Lower lobe of right lung (tissue), 2 donors: ENCODE measurements at regions not wholly inside any gene's neighbourhood (a gene's known extent, or its start where the extent isn't known, plus 50 kb on each side); places are given as distances from the start of the nearest gene placed in this dataset.

Experiments used
- ATAC-seq, 2 donors: fragments of 200-7000 bp; cut with Tn5 transposase; one replicate each; pipeline ENCODE4 v1.9.1; 2020 to 2022; ENCODE audit warnings: mild to moderate bottlenecking in 2 of 2, moderate library complexity in 2 of 2
- DNase-seq: peaks from one replicate; pipeline ENCODE4 v3.0.0-alpha.2; 2020
- H3K27ac ChIP-seq: fragments of 200-600 bp; one replicate; pipeline ENCODE4 v1.8.0; 2022
- H3K27me3 ChIP-seq: fragments of 200-600 bp; one replicate; pipeline ENCODE4 v1.8.0; 2022; ENCODE audit warnings: low read depth
- H3K36me3 ChIP-seq: fragments of 200-600 bp; one replicate; pipeline ENCODE4 v1.8.0; 2022; ENCODE audit warnings: mild to moderate bottlenecking
- H3K4me1 ChIP-seq: fragments of 200-600 bp; one replicate; pipeline ENCODE4 v1.8.0; 2022
- H3K4me3 ChIP-seq: fragments of 200-600 bp; one replicate; pipeline ENCODE4 v1.8.0; 2022; ENCODE audit warnings: mild to moderate bottlenecking
- H3K9me3 ChIP-seq: fragments of 200-600 bp; one replicate; pipeline ENCODE4 v1.8.0; 2022
- CTCF ChIP-seq: fragments of 200-600 bp; IDR thresholded peaks from one replicate; pipeline ENCODE4 v1.8.0; 2022; ENCODE audit warnings: antibody characterized with exemption, mild to moderate bottlenecking
- intact Hi-C: fragments of 100-400 bp; cut with DNase I; formaldehyde crosslinking; loops from one replicate; pipeline ENCODE4 v1.11.0; 2022
- donor health status: DM: no; HTN: yes; CAD: no; lungs with severe emphysema.

GRCh38 chr4:128483041-128483440, 195.4 kb upstream of the PGRMC2 start:
- Histone ChIP-seq H3K36me3 (no peaks in the 10 kb centered on the region), H3K27me3 (no peaks in the 10 kb centered on the region), H3K4me3 (no peak overlapping the region), H3K27ac (no peak overlapping the region), H3K9me3 (no peaks in the 10 kb centered on the region), H3K4me1 (peaks cover 4% of the 10 kb centered on the region)
- ATAC-seq (no peak), DNase-seq (no peak)
- TF ChIP-seq CTCF, result no peak
- intact Hi-C loops, result no loop called here

GRCh38 chr4:128481752-128482480, 194.3 kb upstream of the PGRMC2 start:
- intact Hi-C loops, result no loop called here
- H3K27me3 ChIP-seq, result no peaks in the 10 kb centered on the region
- no peak for TF ChIP-seq CTCF
- no peak for ATAC-seq
- H3K4me3 ChIP-seq, result no peak overlapping the region
- no peaks in the 10 kb centered on the region for H3K36me3 ChIP-seq
- H3K9me3 ChIP-seq, result no peaks in the 10 kb centered on the region
- no peak for DNase-seq
- peaks cover 10% of the 10 kb centered on the region for H3K4me1 ChIP-seq
- no peak overlapping the region for H3K27ac ChIP-seq

GRCh38 chr4:128480945-128481344, 193.3 kb upstream of the PGRMC2 start:
- Histone ChIP-seq H3K4me1 (peaks cover 10% of the 10 kb centered on the region), H3K27ac (no peak overlapping the region), H3K27me3 (no peaks in the 10 kb centered on the region), H3K9me3 (no peaks in the 10 kb centered on the region), H3K4me3 (no peak overlapping the region), H3K36me3 (no peaks in the 10 kb centered on the region)
- no peak for TF ChIP-seq CTCF
- ATAC-seq, result no peak
- DNase-seq, result no peak
- intact Hi-C loops, result no loop called here

GRCh38 chr4:128477540-128477939, 189.9 kb upstream of the PGRMC2 start:
- Histone ChIP-seq H3K4me1 (peaks cover 10% of the 10 kb centered on the region), H3K9me3 (no peaks in the 10 kb centered on the region), H3K27ac (no peak overlapping the region), H3K27me3 (no peaks in the 10 kb centered on the region), H3K36me3 (no peaks in the 10 kb centered on the region), H3K4me3 (no peak overlapping the region)
- intact Hi-C loops, result no loop called here
- no peak for TF ChIP-seq CTCF
- ATAC-seq (peak in 1 of 2 donors; percentile 35), DNase-seq (no peak)

GRCh38 chr4:128475597-128475996, 188.0 kb upstream of the PGRMC2 start:
- ATAC-seq (peak in 1 of 2 donors; percentile 4), DNase-seq (no peak)
- intact Hi-C loops, result no loop called here
- TF ChIP-seq CTCF, result no peak
- Histone ChIP-seq H3K27me3 (no peaks in the 10 kb centered on the region), H3K9me3 (no peaks in the 10 kb centered on the region), H3K27ac (no peak overlapping the region), H3K4me3 (no peak overlapping the region), H3K4me1 (peaks cover 14% of the 10 kb centered on the region), H3K36me3 (no peaks in the 10 kb centered on the region)
